ENCODE measurements at regions not wholly inside any gene's neighbourhood (a gene's known extent, or its start where the extent isn't known, plus 50 kb on each side); places are given as distances from the start of the nearest gene placed in this dataset.
"Not testable (repeated sequence)": the region's sequence is repeated elsewhere in the genome, so short reads cannot be mapped to it uniquely, and the experiment has no call there.

- Histone ChIP-seq H3K9me3 (no peaks in the 10 kb centered on the region), H3K36me3 (no peaks in the 10 kb centered on the region), H3K4me3 (no peak overlapping the region), H3K27me3 (no peaks in the 10 kb centered on the region), H3K4me1 (no peaks in the 10 kb centered on the region), H3K27ac (no peak overlapping the region)
- no peak for DNase-seq (ENCODE audit: low spot score in 2 of 2)
- no peak for TF ChIP-seq CTCF (IDR thresholded peaks at IDR 0.05)
- intact Hi-C loops (cut with DNase I), result no loop called here
Observed at GRCh38 chr19:28359431-28360414, 853.2 kb downstream of the UQCRFS1 start.

GRCh38 chr19:28358633-28359032, 854.3 kb downstream of the UQCRFS1 start:
- DNase-seq (ENCODE audit: low spot score in 2 of 2), result no peak
- no peak for TF ChIP-seq CTCF (IDR thresholded peaks at IDR 0.05)
- Histone ChIP-seq H3K4me3 (no peak overlapping the region), H3K36me3 (no peaks in the 10 kb centered on the region), H3K4me1 (no peaks in the 10 kb centered on the region), H3K27me3 (no peaks in the 10 kb centered on the region), H3K27ac (no peak overlapping the region), H3K9me3 (no peaks in the 10 kb centered on the region)
- intact Hi-C loops (cut with DNase I), result no loop called here

GRCh38 chr19:28351761-28352160, 861.2 kb downstream of the UQCRFS1 start:
- TF ChIP-seq CTCF (IDR thresholded peaks at IDR 0.05), result no peak
- Histone ChIP-seq H3K4me1 (no peaks in the 10 kb centered on the region), H3K36me3 (no peaks in the 10 kb centered on the region), H3K27ac (no peak overlapping the region), H3K4me3 (no peak overlapping the region), H3K9me3 (no peaks in the 10 kb centered on the region), H3K27me3 (no peaks in the 10 kb centered on the region)
- no peak for DNase-seq (ENCODE audit: low spot score in 2 of 2)
- intact Hi-C loops (cut with DNase I), result no loop called here

- H3K27ac ChIP-seq; H3K4me3 ChIP-seq; H3K27me3 ChIP-seq; intact Hi-C loops (cut with DNase I); H3K9me3 ChIP-seq; H3K4me1 ChIP-seq; DNase-seq (ENCODE audit: low spot score in 2 of 2); H3K36me3 ChIP-seq: not testable (repeated sequence)
Observed at GRCh38 chr19:28351321-28351720, 861.6 kb downstream of the UQCRFS1 start.

- Histone ChIP-seq H3K9me3 (no peaks in the 10 kb centered on the region), H3K36me3 (no peaks in the 10 kb centered on the region), H3K4me3 (no peak overlapping the region), H3K27me3 (no peaks in the 10 kb centered on the region), H3K27ac (no peak overlapping the region), H3K4me1 (no peaks in the 10 kb centered on the region)
- intact Hi-C loops (cut with DNase I), result no loop called here
- no peak for DNase-seq (ENCODE audit: low spot score in 2 of 2)
- no peak for TF ChIP-seq CTCF (IDR thresholded peaks at IDR 0.05)
Observed at GRCh38 chr19:28350673-28351072, 862.3 kb downstream of the UQCRFS1 start.

- Histone ChIP-seq H3K27ac (no peak overlapping the region), H3K4me1 (no peaks in the 10 kb centered on the region), H3K36me3 (no peaks in the 10 kb centered on the region), H3K4me3 (no peak overlapping the region), H3K9me3 (no peaks in the 10 kb centered on the region), H3K27me3 (no peaks in the 10 kb centered on the region)
- DNase-seq (ENCODE audit: low spot score in 2 of 2), result no peak
- TF ChIP-seq CTCF (IDR thresholded peaks at IDR 0.05), result no peak
- intact Hi-C loops (cut with DNase I), result no loop called here
Observed at GRCh38 chr19:28350037-28350436, 862.9 kb downstream of the UQCRFS1 start.
